GM19043 (cell line): ENCODE measurements at regions not wholly inside any gene's neighbourhood (a gene's known extent, or its start where the extent isn't known, plus 50 kb on each side); places are given as distances from the start of the nearest gene placed in this dataset.
"Not testable (repeated sequence)": the region's sequence is repeated elsewhere in the genome, so short reads cannot be mapped to it uniquely, and the experiment has no call there.

ENCODE experiments used
- ATAC-seq: cut with Tn5 transposase; IDR thresholded peaks from one replicate; pipeline ENCODE4 v1.9.1; 2021; ENCODE audit warnings: low read depth; ENCODE audit not compliant: unreplicated experiment

DNA sequence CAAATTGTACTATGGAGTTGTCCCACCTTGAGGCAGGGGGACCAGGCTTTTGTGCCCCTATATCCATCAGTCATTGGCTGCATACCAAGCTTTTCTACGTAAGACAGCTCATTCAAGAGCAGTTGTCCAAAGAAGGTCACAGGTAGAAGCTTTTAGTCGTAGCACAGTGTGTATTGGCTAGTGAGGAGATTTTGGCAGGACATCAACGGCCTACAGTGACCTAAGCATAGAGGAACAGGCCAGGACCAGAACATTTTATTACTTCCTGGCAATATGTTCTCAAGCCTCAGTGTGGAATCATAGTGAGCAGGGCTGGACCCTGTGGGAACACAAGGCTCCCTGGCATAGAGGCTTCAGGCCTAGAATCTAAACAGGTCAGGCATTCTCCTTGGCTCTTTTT lies 105.4 kb upstream of the ANKRD28 start:
- no peak for ATAC-seq

- ATAC-seq, result no peak
Observed at GRCh38 chr3:15903759-15904720, 106.3 kb upstream of the ANKRD28 start.

- no peak for ATAC-seq
Observed at GRCh38 chr3:15905041-15905440, 107.3 kb upstream of the ANKRD28 start.

- ATAC-seq, result not testable (repeated sequence)
Observed at GRCh38 chr3:15907403-15907802, 109.6 kb upstream of the ANKRD28 start.

DNA sequence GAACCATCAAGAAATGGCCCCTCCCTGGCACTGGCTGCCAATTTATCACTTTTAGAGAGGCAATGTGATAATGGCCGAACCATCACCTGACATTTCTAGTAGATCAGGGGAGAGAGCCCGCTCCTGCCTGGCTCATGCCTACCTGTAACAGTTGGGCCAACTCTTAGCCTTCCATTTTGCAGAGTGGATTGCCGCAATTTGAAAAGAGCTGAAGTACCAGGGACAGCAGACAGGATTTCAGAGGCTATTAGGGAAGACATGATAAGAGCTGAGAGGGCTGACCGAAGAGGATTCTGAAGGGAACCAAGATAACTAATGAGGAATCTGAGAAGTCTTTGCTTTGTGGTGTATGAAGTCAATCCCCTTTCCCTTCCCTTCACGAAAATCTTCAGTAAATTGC lies 121.2 kb upstream of the ANKRD28 start:
- no peak for ATAC-seq

- no peak for ATAC-seq
Observed at GRCh38 chr3:15919971-15920370, 122.2 kb upstream of the ANKRD28 start.

- ATAC-seq, result no peak
Observed at GRCh38 chr3:15923640-15924405, 126.0 kb upstream of the ANKRD28 start.

DNA sequence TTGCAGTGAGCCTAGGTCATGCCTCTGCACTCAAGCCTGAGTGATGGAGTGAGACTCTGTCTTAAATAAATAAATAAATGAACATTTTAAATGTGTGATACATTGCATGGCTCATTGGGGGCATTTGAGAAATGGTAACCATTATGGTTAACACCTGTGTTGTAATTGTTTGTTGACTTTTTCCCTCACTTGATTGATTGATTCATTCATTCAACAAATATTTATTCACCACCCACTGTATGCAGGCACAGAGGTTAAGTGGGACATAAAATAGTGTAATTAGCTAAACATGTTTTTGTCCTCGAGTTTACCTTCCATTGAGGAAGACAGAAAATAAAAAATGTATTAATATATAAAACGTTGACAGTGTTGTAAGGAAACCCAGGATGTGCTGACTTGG lies 127.1 kb upstream of the ANKRD28 start:
- no peak for ATAC-seq

DNA sequence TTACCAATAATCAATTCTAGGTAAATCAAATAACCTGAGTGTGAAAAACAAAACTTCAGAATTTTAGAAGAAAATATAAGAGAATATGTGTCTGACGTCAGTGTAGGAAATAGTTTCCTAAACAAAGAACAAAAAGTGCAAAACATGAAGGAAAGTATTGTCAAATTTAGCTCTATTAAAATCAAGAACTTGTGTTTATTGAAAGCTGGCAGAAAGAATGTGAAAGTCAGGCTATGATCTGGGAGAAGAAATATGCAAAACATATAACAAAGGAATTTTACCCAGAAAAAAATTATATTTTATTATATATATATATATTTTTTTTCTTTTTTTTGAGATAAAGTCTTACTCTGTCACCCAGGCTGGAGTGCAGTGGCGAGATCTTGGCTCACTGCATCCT lies 129.1 kb upstream of the ANKRD28 start:
- no peak for ATAC-seq

DNA sequence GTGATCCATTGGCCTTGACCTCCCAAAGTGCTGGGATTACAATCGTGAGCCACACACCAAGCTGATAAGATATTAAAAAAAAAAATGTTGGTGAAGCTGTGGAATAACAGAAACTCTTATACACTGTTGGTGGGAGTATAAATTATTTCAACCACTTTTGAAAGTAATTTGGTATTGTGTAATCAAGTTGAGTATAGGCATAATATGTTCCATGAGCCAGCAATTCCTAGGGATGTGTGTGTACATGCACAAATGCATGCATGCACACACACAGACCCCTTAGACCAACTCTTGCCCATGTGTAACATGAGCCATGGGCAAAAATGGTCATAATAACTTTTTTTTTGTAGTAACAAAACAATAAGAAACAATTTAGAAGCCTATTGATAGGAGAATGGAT lies 130.2 kb upstream of the ANKRD28 start:
- no peak for ATAC-seq

- no peak for ATAC-seq
Observed at GRCh38 chr3:15929944-15930571, 132.3 kb upstream of the ANKRD28 start.

DNA sequence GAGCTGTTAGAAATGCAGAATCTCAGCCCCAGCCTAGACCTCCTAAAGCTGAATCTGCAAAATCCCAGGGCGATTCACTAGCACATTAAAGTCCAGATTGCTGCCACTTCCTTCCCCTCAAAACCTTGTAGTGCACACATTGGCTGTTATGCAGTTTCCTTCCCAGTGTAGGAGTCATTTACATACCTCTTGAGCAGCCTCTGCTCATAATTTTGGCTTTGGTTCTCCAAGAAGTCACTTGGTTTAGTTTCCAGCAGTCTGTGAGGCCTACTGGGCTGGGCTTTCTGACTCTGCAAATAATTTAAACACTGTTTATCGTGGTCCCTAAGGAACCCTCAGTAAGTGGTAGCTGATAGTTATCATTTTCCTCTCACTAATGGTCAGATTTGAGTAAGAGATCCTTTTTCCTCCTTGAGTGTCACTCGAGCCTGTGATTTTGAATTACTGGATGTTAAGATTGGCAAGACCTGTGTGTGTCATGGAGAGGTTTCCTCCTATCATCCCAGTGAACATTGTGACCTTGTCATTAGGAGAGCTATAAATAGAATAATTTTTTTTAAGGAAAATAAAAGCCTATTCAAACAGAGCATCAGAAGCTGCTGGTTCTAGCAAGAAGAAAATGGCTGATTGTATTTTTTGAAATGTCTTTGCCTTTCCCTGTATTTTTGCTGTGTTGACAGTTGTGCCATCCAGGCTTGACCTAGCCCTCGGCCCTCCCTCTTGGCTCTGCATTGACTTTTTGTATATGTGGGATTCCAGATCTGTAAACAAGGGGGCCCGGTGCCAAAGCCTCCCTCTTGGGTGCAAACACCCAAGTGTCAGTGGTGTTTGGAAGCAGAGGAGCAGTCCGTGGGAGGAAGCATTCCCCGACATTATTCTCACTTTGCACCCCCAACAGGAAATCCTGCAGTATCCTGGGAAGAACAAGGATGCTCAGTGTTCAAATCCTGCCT lies 134.8 kb upstream of the ANKRD28 start:
- no peak for ATAC-seq

DNA sequence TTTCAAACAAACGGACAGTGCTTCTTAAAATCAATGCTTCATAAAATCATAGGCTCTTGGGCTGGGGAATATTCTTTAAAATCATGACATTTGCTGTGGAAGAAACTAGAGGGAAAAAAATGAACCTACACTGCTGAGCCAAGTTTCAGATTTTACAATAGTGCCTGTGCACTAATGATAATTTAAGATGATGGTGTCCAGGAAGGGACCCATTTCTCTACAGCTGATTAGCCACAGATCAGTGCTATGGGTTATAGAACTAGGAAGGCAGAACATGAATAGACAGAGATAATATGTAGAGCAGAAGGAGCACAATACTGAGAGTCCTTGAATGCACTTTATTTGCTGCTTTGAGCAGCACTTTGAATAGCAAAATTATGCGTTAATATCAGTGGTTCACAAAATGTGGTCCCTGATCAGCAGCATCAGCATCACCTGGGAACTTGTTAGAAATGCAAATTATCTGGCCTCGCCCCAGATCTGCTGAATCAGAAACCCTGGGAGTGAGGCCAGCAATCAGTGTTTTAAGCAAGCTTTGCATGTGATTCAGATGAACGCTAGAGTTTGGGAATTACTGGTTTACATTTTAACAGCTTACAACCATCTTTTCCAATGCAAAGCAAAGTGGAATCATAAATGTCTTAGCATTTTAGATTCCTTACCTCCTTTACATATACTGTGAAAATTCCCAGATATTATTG lies 135.8 kb upstream of the ANKRD28 start:
- ATAC-seq, result no peak

DNA sequence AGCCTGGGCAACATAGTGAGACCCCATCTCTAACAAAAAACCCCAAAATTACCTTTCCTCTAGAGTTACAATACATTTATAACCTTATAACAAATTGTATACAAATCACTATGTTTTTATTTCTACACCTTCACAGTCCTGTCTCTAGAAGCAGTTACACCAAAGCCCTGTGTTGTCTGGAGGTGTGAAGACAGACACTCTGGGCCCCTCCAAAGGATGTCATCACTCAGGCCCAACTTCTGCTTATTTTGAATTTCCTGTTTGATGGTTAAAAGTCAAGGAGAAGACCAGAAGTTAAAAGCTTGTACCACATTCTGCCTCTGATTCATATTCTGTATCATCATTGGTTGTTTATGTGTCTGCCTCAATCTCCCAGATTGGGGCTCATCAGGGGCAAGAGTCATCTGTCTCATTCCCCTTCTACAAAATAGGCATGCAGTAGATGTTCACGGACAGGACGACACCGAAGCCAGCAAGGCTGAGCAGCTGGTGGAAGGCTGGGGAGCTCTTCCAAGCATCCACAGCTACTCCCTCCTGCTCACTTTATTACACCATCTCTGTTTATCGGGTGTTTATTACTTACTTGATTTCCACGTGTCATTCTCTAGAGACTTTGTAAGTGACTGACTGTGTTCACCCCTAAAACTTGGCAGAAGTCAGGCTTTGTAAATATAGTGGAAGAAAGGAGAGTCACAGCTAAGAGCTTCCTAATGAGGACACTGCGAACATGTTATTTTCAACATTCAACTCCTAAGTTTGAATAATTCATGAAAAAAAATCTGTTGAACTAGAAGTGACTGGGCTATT lies 136.8 kb upstream of the ANKRD28 start:
- ATAC-seq, result no peak

- ATAC-seq, result no peak
Observed at GRCh38 chr3:15936312-15936711, 138.5 kb upstream of the ANKRD28 start.

GRCh38 chr3:15940641-15941040 lies 142.9 kb upstream of the ANKRD28 start:
- ATAC-seq, result no peak

- ATAC-seq, result not testable (repeated sequence)
Observed at GRCh38 chr3:15941457-15941856, 143.7 kb upstream of the ANKRD28 start.

DNA sequence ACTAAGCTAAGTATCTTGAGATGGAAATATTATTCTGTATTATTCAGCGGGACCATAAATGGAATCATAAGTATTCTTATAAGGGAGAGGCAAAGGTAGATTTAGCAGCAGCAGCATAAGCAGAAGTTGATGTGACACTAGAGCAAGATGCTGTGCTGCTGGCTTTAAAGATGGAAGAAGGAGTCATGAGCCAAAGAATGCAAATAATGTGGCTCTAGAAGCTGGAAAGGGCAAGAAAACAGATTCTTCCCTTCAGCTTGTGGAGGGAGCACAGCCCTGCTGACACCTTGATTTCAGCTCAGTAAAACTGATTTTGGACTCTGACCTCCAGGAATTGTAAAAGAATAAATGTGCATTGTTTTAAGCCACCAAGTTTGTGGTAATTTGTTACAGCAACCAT lies 144.2 kb upstream of the ANKRD28 start:
- ATAC-seq, result no peak

- no peak for ATAC-seq
Observed at GRCh38 chr3:15942462-15942861, 144.7 kb upstream of the ANKRD28 start.
